Uterus (tissue), 2 donors: ENCODE measurements at regions not wholly inside any gene's neighbourhood (a gene's known extent, or its start where the extent isn't known, plus 50 kb on each side); places are given as distances from the start of the nearest gene placed in this dataset.

ENCODE experiments used
- CTCF ChIP-seq, 4 experiments: fragments of 200-600 bp in 2 of 4; fragments of 450-650 bp in 2 of 4; sonication (generic) in 2 of 4; IDR thresholded peaks; one replicate each; pipeline ENCODE4 v1.5.1; 2016 to 2019; ENCODE audit warnings: antibody characterized with exemption in 4 of 4, mild to moderate bottlenecking in 2 of 4, moderate library complexity in 1 of 4
- POLR2A ChIP-seq, 2 donors: fragments of 450-650 bp; IDR thresholded peaks; one replicate each; pipeline ENCODE4 v1.6.1; 2016; ENCODE audit warnings: antibody characterized with exemption in 2 of 2, mild to moderate bottlenecking in 1 of 2, moderate library complexity in 1 of 2

- TF ChIP-seq CTCF (IDR thresholded peaks at IDR 0.05) (no peak), POLR2A (IDR thresholded peaks at IDR 0.05) (no peak)
These were observed 866.3 kb upstream of the WWC1 start for GRCh38 chr5:167425161-167425560.
